ENCODE measurements at regions not wholly inside any gene's neighbourhood (a gene's known extent, or its start where the extent isn't known, plus 50 kb on each side); places are given as distances from the start of the nearest gene placed in this dataset.

- TF ChIP-seq CTCF (IDR thresholded peaks at IDR 0.05) (no peak), POLR2AphosphoS5 (IDR thresholded peaks at IDR 0.05) (no peak)
Measured at GRCh38 chr3:13140596-13140995, 67.4 kb upstream of the IQSEC1 start.

All from gastroesophageal sphincter (tissue), 3 donors.